BJ (cell line): ENCODE measurements at regions not wholly inside any gene's neighbourhood (a gene's known extent, or its start where the extent isn't known, plus 50 kb on each side); places are given as distances from the start of the nearest gene placed in this dataset.

Experiments
- CTCF ChIA-PET: fragments of 350-600 bp; formaldehyde crosslinking; extraction: SDS; loops from one replicate; lab custom pipeline; 2021; ENCODE audit warnings: antibody characterized with exemption, inconsistent platforms; lab: Yijun Ruan, JAX
- POLR2A ChIA-PET: fragments of 300-600 bp; sonication (Branson Sonifier 250); formaldehyde crosslinking; extraction: SDS; loops from one replicate; lab custom pipeline; 2021; ENCODE audit warnings: antibody characterized with exemption; lab: Charles Lee
- DNase-seq: peaks from one replicate; pipeline ENCODE4 v3.0.0-alpha.2; 2011; ENCODE audit warnings: low read depth
- H3K27me3 ChIP-seq: 2 replicates; pipeline ENCODE4 v1.6.0; 2011; ENCODE audit warnings: low read length; ENCODE audit not compliant: control insufficient read depth, insufficient read depth
- H3K36me3 ChIP-seq: 2 replicates; pipeline ENCODE4 v1.5.1; 2011; ENCODE audit warnings: low read length; ENCODE audit not compliant: control insufficient read depth, insufficient read depth
- H3K4me3 ChIP-seq: 2 replicates; pipeline ENCODE4 v1.5.1; 2011; ENCODE audit warnings: low read depth, mild to moderate bottlenecking, control low read depth, low read length
- CTCF ChIP-seq: IDR thresholded peaks from 2 replicates; pipeline ENCODE4 v1.5.1; 2011; ENCODE audit warnings: low read depth, mild to moderate bottlenecking, control low read depth, inconsistent platforms, low read length, moderate library complexity; ENCODE audit not compliant: insufficient read depth

DNA sequence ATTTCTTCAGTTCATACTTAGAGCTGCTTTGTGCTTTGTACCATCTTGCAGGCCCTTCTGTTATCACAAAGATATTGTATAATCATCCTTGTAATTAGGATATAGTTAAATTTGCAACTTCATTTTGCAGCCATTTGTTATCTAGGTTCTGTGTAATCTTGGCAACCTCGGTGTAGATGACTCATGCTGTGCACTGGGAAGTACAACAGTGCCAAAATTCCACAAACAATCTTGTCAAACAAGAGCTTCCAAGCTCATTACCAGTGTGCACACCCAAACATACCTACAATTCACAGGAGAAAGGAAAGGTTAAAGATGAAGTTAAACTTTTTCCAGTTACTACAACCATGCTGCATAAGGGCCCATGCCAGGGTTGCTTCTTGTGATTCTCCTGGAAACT lies 1231.8 kb downstream of the CDH11 start:
- Histone ChIP-seq H3K4me3 (no peak overlapping the region), H3K27me3 (no peaks in the 10 kb centered on the region), H3K36me3 (no peaks in the 10 kb centered on the region)
- DNase-seq: no peak
- ChIA-PET POLR2A (no interaction called here), CTCF (interaction anchor here (0.6 to 1.5 kb wide), 2 partner anchors 13 to 127 kb away, joined by 3 to 4 read pairs; no protein-coding TSS in a partner anchor)
- TF ChIP-seq CTCF: no peak

DNA sequence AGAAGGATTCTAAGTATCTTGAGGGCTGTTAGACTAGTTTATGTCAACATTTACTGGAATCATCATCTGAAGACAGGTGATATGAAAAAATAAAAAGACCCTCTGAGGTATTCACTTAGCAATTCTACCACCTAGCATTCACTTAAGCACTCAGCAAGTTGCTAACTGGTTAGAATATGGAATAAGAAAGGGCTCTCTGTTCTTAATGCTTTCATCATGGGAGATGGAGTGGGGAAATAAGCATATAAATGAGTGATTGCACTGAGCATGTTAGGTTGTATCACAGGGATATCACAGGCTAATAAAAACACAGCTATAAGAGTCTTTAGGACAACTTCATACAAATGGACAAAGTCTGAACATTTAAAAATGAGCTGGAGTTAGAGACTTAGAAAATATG lies 1238.8 kb downstream of the CDH11 start:
- H3K27me3 ChIP-seq: no peaks in the 10 kb centered on the region
- CTCF ChIA-PET: no interaction called here
- H3K4me3 ChIP-seq: no peak overlapping the region
- H3K36me3 ChIP-seq: no peaks in the 10 kb centered on the region
- no peak for TF ChIP-seq CTCF
- POLR2A ChIA-PET: no interaction called here
- no peak for DNase-seq

GRCh38 chr16:63882576-63882975 lies 1239.3 kb downstream of the CDH11 start:
- CTCF ChIA-PET: no interaction called here
- Histone ChIP-seq H3K27me3 (no peaks in the 10 kb centered on the region), H3K4me3 (no peak overlapping the region), H3K36me3 (no peaks in the 10 kb centered on the region)
- POLR2A ChIA-PET: no interaction called here
- no peak for DNase-seq
- no peak for TF ChIP-seq CTCF

DNA sequence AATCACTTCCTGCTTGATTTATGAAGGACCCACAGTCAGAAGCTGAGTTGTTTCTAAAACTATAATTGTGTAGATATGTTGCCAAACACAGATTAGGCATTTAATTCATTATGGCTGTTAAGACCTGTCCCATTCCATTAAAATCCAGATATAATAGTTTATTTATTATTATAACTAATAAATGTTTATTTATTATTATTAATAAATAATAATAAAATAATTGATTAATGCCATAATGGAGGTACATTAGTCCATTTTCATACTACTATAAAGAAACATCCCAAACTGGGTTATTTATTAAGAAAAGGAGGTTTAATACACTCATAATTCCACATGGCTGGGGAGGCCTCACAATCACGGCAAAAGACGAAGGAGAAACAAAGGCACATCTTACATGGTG lies 1240.9 kb downstream of the CDH11 start:
- H3K27me3 ChIP-seq: no peaks in the 10 kb centered on the region
- H3K4me3 ChIP-seq: no peak overlapping the region
- ChIA-PET CTCF (no interaction called here), POLR2A (no interaction called here)
- TF ChIP-seq CTCF: no peak
- no peak for DNase-seq
- no peaks in the 10 kb centered on the region for H3K36me3 ChIP-seq

DNA sequence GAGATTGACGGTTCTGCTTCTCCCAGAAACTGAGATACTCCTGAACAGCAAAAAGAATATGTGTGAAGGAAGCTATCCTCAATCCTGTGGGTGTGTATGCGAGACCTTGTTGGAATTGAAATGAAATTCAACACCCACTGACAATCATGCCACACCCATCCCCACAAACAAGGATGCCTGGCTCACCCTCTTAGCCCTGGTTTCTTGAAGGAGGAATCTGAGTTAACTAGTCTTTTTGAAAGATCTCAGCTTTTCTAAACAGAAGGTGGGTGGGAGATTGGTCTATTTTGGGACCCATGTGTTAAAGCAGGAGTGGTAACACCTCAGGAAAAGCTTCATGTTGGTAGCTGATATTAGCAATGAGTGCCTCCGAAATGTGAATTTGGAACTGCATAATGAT lies 1244.5 kb downstream of the CDH11 start:
- no peaks in the 10 kb centered on the region for H3K27me3 ChIP-seq
- ChIA-PET CTCF (interaction anchor here (1.6 kb wide), 1 partner anchor 12 kb away, joined by 4 read pairs; no protein-coding TSS in a partner anchor), POLR2A (no interaction called here)
- H3K36me3 ChIP-seq: no peaks in the 10 kb centered on the region
- TF ChIP-seq CTCF: no peak
- H3K4me3 ChIP-seq: no peak overlapping the region
- no peak for DNase-seq
